ENCODE measurements at regions not wholly inside any gene's neighbourhood (a gene's known extent, or its start where the extent isn't known, plus 50 kb on each side); places are given as distances from the start of the nearest gene placed in this dataset.

- ChIA-PET CTCF (no interaction called here), POLR2A (ENCODE audit: unreplicated experiment) (no interaction called here)
- H3K27ac ChIP-seq (ENCODE audit: low read length), result no peak overlapping the region
- H3K4me2 ChIP-seq (ENCODE audit: low read length), result no peak overlapping the region
- H3K36me3 ChIP-seq (ENCODE audit: low read depth, low read length), result no peaks in the 10 kb centered on the region
- no peaks in the 10 kb centered on the region for H3K79me2 ChIP-seq (ENCODE audit: low read length)
- H3K4me1 ChIP-seq (ENCODE audit: insufficient read depth, low read length), result no peaks in the 10 kb centered on the region
- H3K27me3 ChIP-seq (ENCODE audit: low read length), result no peaks in the 10 kb centered on the region; the same call in 1 of the 2 replicates
- ATAC-seq, result no peak
- intact Hi-C loops (cut with micrococcal nuclease), result no loop called here
- no peaks in the 10 kb centered on the region for H3K9me3 ChIP-seq (ENCODE audit: low read length)
- no peak overlapping the region for H3K4me3 ChIP-seq (ENCODE audit: low read length)
- TF ChIP-seq EZH2phosphoT487 (IDR thresholded peaks at IDR 0.05; ENCODE audit: borderline replicate concordance, low read length) (no peak), EZH2 (IDR thresholded peaks at IDR 0.05; ENCODE audit: low read length, unreplicated experiment) (no peak)
- TF ChIP-seq, protein P1, sequence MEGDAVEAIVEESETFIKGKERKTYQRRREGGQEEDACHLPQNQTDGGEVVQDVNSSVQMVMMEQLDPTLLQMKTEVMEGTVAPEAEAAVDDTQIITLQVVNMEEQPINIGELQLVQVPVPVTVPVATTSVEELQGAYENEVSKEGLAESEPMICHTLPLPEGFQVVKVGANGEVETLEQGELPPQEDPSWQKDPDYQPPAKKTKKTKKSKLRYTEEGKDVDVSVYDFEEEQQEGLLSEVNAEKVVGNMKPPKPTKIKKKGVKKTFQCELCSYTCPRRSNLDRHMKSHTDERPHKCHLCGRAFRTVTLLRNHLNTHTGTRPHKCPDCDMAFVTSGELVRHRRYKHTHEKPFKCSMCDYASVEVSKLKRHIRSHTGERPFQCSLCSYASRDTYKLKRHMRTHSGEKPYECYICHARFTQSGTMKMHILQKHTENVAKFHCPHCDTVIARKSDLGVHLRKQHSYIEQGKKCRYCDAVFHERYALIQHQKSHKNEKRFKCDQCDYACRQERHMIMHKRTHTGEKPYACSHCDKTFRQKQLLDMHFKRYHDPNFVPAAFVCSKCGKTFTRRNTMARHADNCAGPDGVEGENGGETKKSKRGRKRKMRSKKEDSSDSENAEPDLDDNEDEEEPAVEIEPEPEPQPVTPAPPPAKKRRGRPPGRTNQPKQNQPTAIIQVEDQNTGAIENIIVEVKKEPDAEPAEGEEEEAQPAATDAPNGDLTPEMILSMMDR (conservative IDR thresholded peaks at IDR 0.05; ENCODE audit: low read depth, low read length), result no peak
- no peaks in the 10 kb centered on the region for H3F3A ChIP-seq (ENCODE audit: low read length, unreplicated experiment)
- BruUV-seq (replicated peaks), result no TSS peak
- no peaks in the 10 kb centered on the region for H3K9me2 ChIP-seq (replicated peaks; ENCODE audit: low read length)
- no peak overlapping the region for H3K9ac ChIP-seq (ENCODE audit: low read length)
- DNase-seq, result no peak
- H4K20me1 ChIP-seq (ENCODE audit: low read length), result no peaks in the 10 kb centered on the region
- no peak overlapping the region for H2AFZ ChIP-seq (ENCODE audit: low read length)
Observed at GRCh38 chr5:102040326-102040725, 255.8 kb downstream of the SLCO4C1 start.

GRCh38 chr5:102036927-102037326, 259.2 kb downstream of the SLCO4C1 start:
- no peak overlapping the region for H2AFZ ChIP-seq (ENCODE audit: low read length)
- H3K79me2 ChIP-seq (ENCODE audit: low read length), result no peaks in the 10 kb centered on the region
- no peak overlapping the region for H3K27ac ChIP-seq (ENCODE audit: low read length)
- ChIA-PET CTCF (no interaction called here), POLR2A (ENCODE audit: unreplicated experiment) (no interaction called here)
- no peak overlapping the region for H3K4me2 ChIP-seq (ENCODE audit: low read length)
- no peaks in the 10 kb centered on the region for H3K9me3 ChIP-seq (ENCODE audit: low read length)
- no peak overlapping the region for H3K9ac ChIP-seq (ENCODE audit: low read length)
- DNase-seq (no peak), ATAC-seq (no peak)
- intact Hi-C loops (cut with micrococcal nuclease), result no loop called here
- no peak overlapping the region for H3K4me3 ChIP-seq (ENCODE audit: low read length)
- H3K4me1 ChIP-seq (ENCODE audit: insufficient read depth, low read length), result no peaks in the 10 kb centered on the region
- no peaks in the 10 kb centered on the region for H3F3A ChIP-seq (ENCODE audit: low read length, unreplicated experiment)
- H3K27me3 ChIP-seq (ENCODE audit: low read length), result no peaks in the 10 kb centered on the region
- no TSS peak for BruUV-seq (replicated peaks)
- TF ChIP-seq, protein P1 (conservative IDR thresholded peaks at IDR 0.05; ENCODE audit: low read depth, low read length), result no peak
- no peak for TF ChIP-seq EZH2 (IDR thresholded peaks at IDR 0.05; ENCODE audit: low read length, unreplicated experiment)
- no peak for TF ChIP-seq EZH2phosphoT487 (IDR thresholded peaks at IDR 0.05; ENCODE audit: borderline replicate concordance, low read length)
- H3K9me2 ChIP-seq (replicated peaks; ENCODE audit: low read length), result no peaks in the 10 kb centered on the region
- H3K36me3 ChIP-seq (ENCODE audit: low read depth, low read length), result no peaks in the 10 kb centered on the region
- H4K20me1 ChIP-seq (ENCODE audit: low read length), result no peaks in the 10 kb centered on the region

GRCh38 chr5:102031711-102032110, 264.4 kb downstream of the SLCO4C1 start:
- Histone ChIP-seq H4K20me1 (ENCODE audit: low read length) (no peaks in the 10 kb centered on the region), H2AFZ (ENCODE audit: low read length) (no peak overlapping the region), H3K9me3 (ENCODE audit: low read length) (no peaks in the 10 kb centered on the region), H3K9me2 (replicated peaks; ENCODE audit: low read length) (no peaks in the 10 kb centered on the region), H3K79me2 (ENCODE audit: low read length) (no peaks in the 10 kb centered on the region), H3K4me3 (ENCODE audit: low read length) (no peak overlapping the region), H3K4me1 (ENCODE audit: insufficient read depth, low read length) (no peaks in the 10 kb centered on the region), H3K9ac (ENCODE audit: low read length) (no peak overlapping the region), H3F3A (ENCODE audit: low read length, unreplicated experiment) (no peaks in the 10 kb centered on the region), H3K4me2 (ENCODE audit: low read length) (no peak overlapping the region), H3K27ac (ENCODE audit: low read length) (no peak overlapping the region), H3K27me3 (ENCODE audit: low read length) (no peaks in the 10 kb centered on the region; the same call in 1 of the 2 replicates), H3K36me3 (ENCODE audit: low read depth, low read length) (no peaks in the 10 kb centered on the region)
- no peak for TF ChIP-seq EZH2phosphoT487 (IDR thresholded peaks at IDR 0.05; ENCODE audit: borderline replicate concordance, low read length)
- TF ChIP-seq EZH2 (IDR thresholded peaks at IDR 0.05; ENCODE audit: low read length, unreplicated experiment), result no peak
- TF ChIP-seq, protein P1 (conservative IDR thresholded peaks at IDR 0.05; ENCODE audit: low read depth, low read length), result no peak
- no peak for DNase-seq
- intact Hi-C loops (cut with micrococcal nuclease), result no loop called here
- ChIA-PET CTCF (no interaction called here), POLR2A (ENCODE audit: unreplicated experiment) (no interaction called here)
- no peak for ATAC-seq
- BruUV-seq (replicated peaks), result no TSS peak

All from PC-3 (cell line).